Activated CD4-positive, CD25-positive, alpha-beta regulatory T cell treated with anti-CD3 and anti-CD28 coated beads, Interleukin-2, amount 50 U/mL, for 16 hours (primary cell): ENCODE measurements at regions not wholly inside any gene's neighbourhood (a gene's known extent, or its start where the extent isn't known, plus 50 kb on each side); places are given as distances from the start of the nearest gene placed in this dataset.

Source experiments
- DNase-seq: peaks from one replicate; pipeline ENCODE4 v3.0.0-alpha.2; 2020; ENCODE audit warnings: low read depth, low spot score

DNA sequence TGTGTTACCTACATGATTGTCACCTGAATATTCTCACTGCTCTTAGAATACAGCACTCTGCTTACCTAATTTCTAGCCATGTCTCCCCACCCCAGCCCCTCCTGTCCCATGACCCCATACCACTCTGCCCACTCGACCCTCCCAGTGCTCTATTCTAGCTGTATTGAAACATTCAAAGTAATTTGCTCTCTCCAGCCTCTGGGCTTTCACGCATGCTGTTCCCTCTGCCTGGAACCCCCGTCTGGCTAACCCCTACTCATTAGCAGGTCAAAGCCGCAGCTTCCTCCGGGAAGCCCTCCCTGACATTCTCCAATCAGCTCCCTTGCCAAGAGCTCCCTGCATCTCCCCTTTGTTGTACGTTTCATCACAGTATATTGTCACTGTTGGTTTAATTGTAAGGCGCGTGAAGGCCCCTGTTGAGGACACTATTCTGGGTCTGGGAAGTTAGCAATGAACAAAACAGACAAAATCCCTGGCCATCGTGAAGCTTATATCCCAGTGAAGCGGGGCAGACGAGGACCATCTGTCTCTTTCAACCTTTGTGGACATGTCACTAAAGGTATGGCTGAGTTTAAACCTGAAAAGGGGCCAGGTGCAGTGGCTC, 72.3 kb upstream of the LHX1 start:
- DNase-seq = no peak

- no peak for DNase-seq
These were observed 69.4 kb upstream of the LHX1 start for GRCh38 chr17:36867716-36868341.

DNA sequence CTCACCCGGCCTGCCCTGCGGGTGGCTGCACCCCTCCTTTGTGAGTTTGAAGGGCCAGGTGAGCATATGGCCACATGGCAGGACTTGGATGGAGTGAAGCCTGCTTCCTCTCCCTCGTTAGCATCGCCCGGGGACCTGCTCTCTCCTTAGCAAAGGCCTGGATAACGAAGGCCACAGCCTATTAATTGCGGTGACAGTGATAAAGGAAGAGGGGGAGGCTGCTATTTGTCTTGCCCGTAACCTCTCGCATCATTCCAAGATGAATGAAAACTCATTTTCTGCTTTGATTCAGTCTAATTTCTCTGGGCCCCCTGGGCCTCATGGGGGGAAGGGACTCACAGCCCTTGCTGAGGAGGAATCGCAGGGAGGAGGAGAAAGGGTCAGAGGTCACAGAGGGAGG, 68.5 kb upstream of the LHX1 start:
- DNase-seq = no peak

GRCh38 chr17:36869441-36869840, 67.8 kb upstream of the LHX1 start:
- DNase-seq = no peak

DNA sequence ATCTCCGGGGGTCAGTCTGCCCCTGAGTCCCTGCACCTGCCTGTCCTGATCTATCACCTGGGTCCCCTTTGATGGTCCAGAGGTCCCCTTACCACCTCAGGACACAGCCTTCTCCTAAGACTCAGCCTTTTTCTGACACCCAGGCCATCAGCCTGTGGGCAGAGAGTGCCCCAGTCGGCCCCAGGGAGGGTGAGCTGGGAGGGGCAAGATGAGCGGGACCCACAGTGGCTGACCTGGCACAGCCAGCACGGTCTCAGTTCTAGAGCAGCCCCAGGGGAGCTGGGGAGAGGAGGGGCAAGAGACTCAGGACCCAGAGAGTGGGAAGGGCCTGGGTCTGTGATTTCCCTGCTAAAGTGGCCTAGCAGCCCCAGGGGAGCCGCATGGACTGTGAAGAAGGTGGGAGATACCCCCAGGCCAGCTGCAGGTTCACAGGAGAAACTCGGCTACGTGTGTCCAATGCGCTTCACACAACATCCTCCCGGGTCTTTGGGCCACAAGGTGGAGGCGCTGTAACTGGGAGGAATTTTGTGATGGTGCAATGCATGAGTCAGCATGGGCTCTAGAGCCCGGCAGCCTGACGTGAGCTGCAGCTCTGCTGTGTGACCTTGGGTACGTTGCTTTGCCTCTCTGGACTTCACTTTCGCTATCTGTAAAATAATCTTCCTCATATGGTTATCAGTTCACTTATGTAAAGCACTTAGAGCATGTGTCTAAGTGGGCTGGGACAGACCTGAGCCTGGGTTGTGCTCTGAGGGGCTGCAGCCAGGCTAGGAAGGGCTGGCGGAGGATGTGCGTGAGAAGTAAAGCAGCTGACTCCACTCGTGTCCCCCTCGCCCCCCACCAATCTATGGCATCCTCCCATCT, 67.2 kb upstream of the LHX1 start:
- DNase-seq = no peak

GRCh38 chr17:36870720-36870999, 66.6 kb upstream of the LHX1 start:
- no peak for DNase-seq

- no peak for DNase-seq
These were observed 61.5 kb upstream of the LHX1 start for GRCh38 chr17:36875698-36876293.

GRCh38 chr17:36876966-36877365, 60.3 kb upstream of the LHX1 start:
- DNase-seq = no peak

DNA sequence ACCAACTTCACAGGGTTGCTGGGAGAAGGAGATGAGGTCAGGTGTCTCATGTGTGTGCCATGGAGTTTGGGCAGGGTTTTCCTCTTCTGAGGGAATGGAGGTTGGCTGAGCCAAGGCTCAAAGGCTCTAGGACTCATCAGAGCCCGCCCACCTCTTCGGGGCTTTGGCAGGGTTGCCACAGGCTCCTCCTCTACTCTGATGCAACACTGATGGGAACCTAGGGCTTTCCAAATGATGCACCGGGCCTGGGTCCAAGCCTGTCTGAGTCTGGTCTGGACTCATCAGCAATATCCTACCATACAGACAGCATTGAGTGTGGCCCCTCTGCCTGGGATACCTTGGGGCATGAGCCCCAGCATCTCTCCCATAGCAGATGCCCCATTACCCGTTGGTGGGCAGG, 59.5 kb upstream of the LHX1 start:
- DNase-seq = no peak

GRCh38 chr17:36878216-36878615, 59.1 kb upstream of the LHX1 start:
- no peak for DNase-seq

- DNase-seq = no peak
These were observed 58.2 kb upstream of the LHX1 start for GRCh38 chr17:36879027-36879426.

DNA sequence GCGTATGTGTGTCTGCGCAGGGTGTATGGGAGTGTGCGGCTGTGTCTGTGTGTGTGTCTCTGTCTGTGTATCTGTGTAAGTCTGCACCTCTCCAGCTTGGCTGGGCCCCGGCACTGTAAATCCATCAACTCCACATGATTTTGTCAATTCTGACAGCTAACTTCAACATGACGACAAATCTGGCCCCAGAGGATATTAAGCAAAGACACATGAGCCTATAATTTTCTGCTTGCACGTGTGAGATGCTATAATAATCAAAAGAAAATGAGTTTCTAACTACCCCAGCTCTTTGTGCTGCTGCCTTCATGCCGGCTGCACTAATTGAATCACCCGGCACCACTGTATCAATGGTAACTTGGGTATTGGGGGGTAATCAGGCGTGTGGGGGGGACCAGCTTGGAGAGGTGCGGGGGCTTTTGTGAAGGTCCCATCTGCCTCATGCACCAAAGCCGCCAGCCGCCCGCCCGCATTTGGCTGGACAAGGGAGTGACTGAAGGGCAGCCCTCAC, 57.6 kb upstream of the LHX1 start:
- DNase-seq = no peak

DNA sequence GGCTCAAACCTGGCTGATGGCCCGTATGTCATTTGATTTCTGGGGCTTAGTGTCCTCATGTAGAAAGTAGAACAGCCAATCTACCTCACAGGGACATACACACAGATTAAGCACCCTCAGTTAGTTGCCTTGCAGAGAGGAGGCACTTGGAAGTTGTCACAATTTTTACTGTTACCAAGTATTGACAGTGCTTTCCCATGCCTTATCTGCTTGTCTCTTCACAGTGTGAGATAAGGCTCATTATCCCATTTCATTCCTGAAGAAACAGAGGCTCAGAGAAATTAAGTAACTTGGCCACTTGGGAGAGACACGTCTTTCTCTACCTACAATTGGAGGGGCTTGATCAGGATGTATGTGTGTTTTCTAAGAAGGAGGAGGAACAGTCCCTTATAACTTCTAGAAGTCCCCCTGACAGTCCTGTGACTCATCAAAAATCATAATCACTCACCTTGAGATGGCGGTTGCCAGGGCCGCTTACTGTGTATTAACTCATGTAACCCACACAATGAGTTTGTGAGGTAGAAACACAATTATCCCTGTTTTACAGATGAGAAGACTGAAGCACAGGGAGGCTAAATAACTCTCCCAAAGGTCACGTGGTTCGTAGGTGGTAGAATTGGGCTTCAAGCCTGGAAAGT, 56.9 kb upstream of the LHX1 start:
- DNase-seq = no peak

GRCh38 chr17:36881323-36881722, 56.0 kb upstream of the LHX1 start:
- DNase-seq = no peak

GRCh38 chr17:36884495-36885152, 52.7 kb upstream of the LHX1 start:
- no peak for DNase-seq

- DNase-seq = no peak
These were observed 52.0 kb upstream of the LHX1 start for GRCh38 chr17:36885153-36885735.

DNA sequence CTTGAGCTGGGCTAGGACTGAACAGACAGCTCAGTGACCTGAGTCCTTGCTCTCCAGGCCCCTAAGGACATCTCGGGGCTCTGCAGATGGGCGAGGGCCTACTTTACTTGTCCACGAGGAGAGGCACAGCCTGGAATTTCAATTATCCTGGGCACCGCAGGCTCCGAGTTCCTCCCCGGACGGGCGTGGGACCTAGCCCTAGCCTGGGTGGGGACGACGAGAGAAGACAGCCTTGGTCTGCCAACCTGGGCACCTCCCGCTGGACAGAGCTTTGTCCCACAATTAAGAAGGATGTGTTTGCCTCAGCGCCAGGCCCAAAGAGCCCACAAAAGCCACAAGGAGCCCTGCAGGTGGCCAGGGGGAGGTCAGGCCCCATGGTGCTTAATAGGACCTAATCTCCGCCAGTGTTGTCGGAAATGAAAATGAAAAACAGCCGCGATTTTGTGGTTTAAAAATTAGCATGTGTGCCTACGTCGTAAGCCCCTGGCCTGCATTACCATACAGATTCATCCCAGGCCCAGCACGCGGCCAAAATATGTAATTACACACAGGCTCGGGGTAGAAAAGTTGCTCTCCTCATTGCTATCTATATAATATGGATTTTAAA, 51.4 kb upstream of the LHX1 start:
- DNase-seq = no peak
